ENCODE measurements at regions not wholly inside any gene's neighbourhood (a gene's known extent, or its start where the extent isn't known, plus 50 kb on each side); places are given as distances from the start of the nearest gene placed in this dataset.
"Not testable (repeated sequence)": the region's sequence is repeated elsewhere in the genome, so short reads cannot be mapped to it uniquely, and the experiment has no call there.

GRCh38 chrX:117400005-117400404 is 716.6 kb downstream of the KLHL13 start:
- no peak overlapping the region for H3K9ac ChIP-seq (ENCODE audit: low read depth in 1 of 2, low read length in 2 of 2)
- H3K36me3 ChIP-seq (ENCODE audit: control insufficient read depth in 4 of 4, insufficient read depth in 3 of 4, low read depth in 1 of 4, low read length in 3 of 4), result no peaks in the 10 kb centered on the region
- no peaks in the 10 kb centered on the region for H3K4me1 ChIP-seq (ENCODE audit: control insufficient read depth in 4 of 4, insufficient read depth in 4 of 4, low read length in 3 of 4)
- DNase-seq (ENCODE audit: low spot score), result no peak
- no peak overlapping the region for H3K27ac ChIP-seq (ENCODE audit: low read depth in 1 of 2, low read length in 2 of 2)
- WGBS, result 58% methylated on average over 2 of the region's 2 CpGs
- H3K9me3 ChIP-seq (ENCODE audit: control insufficient read depth in 4 of 4, low read length in 3 of 4), result no peaks in the 10 kb centered on the region
- no peaks in the 10 kb centered on the region for H3K27me3 ChIP-seq (ENCODE audit: control insufficient read depth in 4 of 4, insufficient read depth in 4 of 4, low read length in 3 of 4)
- H3K4me3 ChIP-seq (ENCODE audit: low read depth in 1 of 3, low read length in 3 of 3), result no peak overlapping the region
- no peak for TF ChIP-seq HNF4A (conservative IDR thresholded peaks at IDR 0.05)
- no peak for TF ChIP-seq SP1 (IDR thresholded peaks at IDR 0.05)
- TF ChIP-seq MAX (IDR thresholded peaks at IDR 0.05), result no peak
- no peak for TF ChIP-seq YY1 (IDR thresholded peaks at IDR 0.05)
- no peak for TF ChIP-seq NR2F2 (IDR thresholded peaks at IDR 0.05)
- no peak for TF ChIP-seq CTCF (IDR thresholded peaks at IDR 0.05; ENCODE audit: low read depth, low read length, missing input control)

- Histone ChIP-seq H3K4me3 (ENCODE audit: low read depth in 1 of 3, low read length in 3 of 3) (no peak overlapping the region), H3K9ac (ENCODE audit: low read depth in 1 of 2, low read length in 2 of 2) (no peak overlapping the region), H3K27me3 (ENCODE audit: control insufficient read depth in 4 of 4, insufficient read depth in 4 of 4, low read length in 3 of 4) (no peaks in the 10 kb centered on the region), H3K4me1 (ENCODE audit: control insufficient read depth in 4 of 4, insufficient read depth in 4 of 4, low read length in 3 of 4) (no peaks in the 10 kb centered on the region), H3K9me3 (ENCODE audit: control insufficient read depth in 4 of 4, low read length in 3 of 4) (no peaks in the 10 kb centered on the region), H3K36me3 (ENCODE audit: control insufficient read depth in 4 of 4, insufficient read depth in 3 of 4, low read depth in 1 of 4, low read length in 3 of 4) (no peaks in the 10 kb centered on the region), H3K27ac (ENCODE audit: low read depth in 1 of 2, low read length in 2 of 2) (no peak overlapping the region)
- 40% methylated on average over 2 of the region's 2 CpGs for WGBS
- TF ChIP-seq REST (IDR thresholded peaks at IDR 0.05) (no peak), HNF4A (conservative IDR thresholded peaks at IDR 0.05) (no peak), HNF4G (IDR thresholded peaks at IDR 0.05) (no peak), JUND (IDR thresholded peaks at IDR 0.05) (no peak)
- no peak for DNase-seq (ENCODE audit: low spot score)
Measured at GRCh38 chrX:117397844-117398243, 718.8 kb downstream of the KLHL13 start.

GRCh38 chrX:117394506-117395070 is 722.0 kb downstream of the KLHL13 start:
- not testable (repeated sequence) for H3K36me3 ChIP-seq (ENCODE audit: control insufficient read depth in 4 of 4, insufficient read depth in 3 of 4, low read depth in 1 of 4, low read length in 3 of 4); DNase-seq (ENCODE audit: low spot score); H3K4me3 ChIP-seq (ENCODE audit: low read depth in 1 of 3, low read length in 3 of 3); H3K4me1 ChIP-seq (ENCODE audit: control insufficient read depth in 4 of 4, insufficient read depth in 4 of 4, low read length in 3 of 4); H3K9me3 ChIP-seq (ENCODE audit: control insufficient read depth in 4 of 4, low read length in 3 of 4); H3K9ac ChIP-seq (ENCODE audit: low read depth in 1 of 2, low read length in 2 of 2); H3K27ac ChIP-seq (ENCODE audit: low read depth in 1 of 2, low read length in 2 of 2); H3K27me3 ChIP-seq (ENCODE audit: control insufficient read depth in 4 of 4, insufficient read depth in 4 of 4, low read length in 3 of 4)
- WGBS, result 98% methylated on average over 33 of the region's 33 CpGs

- not testable (repeated sequence) for H3K9ac ChIP-seq (ENCODE audit: low read depth in 1 of 2, low read length in 2 of 2); DNase-seq (ENCODE audit: low spot score); H3K4me3 ChIP-seq (ENCODE audit: low read depth in 1 of 3, low read length in 3 of 3); H3K27ac ChIP-seq (ENCODE audit: low read depth in 1 of 2, low read length in 2 of 2); H3K27me3 ChIP-seq (ENCODE audit: control insufficient read depth in 4 of 4, insufficient read depth in 4 of 4, low read length in 3 of 4); H3K4me1 ChIP-seq (ENCODE audit: control insufficient read depth in 4 of 4, insufficient read depth in 4 of 4, low read length in 3 of 4); H3K36me3 ChIP-seq (ENCODE audit: control insufficient read depth in 4 of 4, insufficient read depth in 3 of 4, low read depth in 1 of 4, low read length in 3 of 4); H3K9me3 ChIP-seq (ENCODE audit: control insufficient read depth in 4 of 4, low read length in 3 of 4)
- WGBS, result 96% methylated on average over 5 of the region's 5 CpGs
Measured at GRCh38 chrX:117392360-117392759, 724.2 kb downstream of the KLHL13 start.
